Esophagus squamous epithelium (tissue), 4 donors: ENCODE measurements at regions not wholly inside any gene's neighbourhood (a gene's known extent, or its start where the extent isn't known, plus 50 kb on each side); places are given as distances from the start of the nearest gene placed in this dataset.

Source experiments
- CTCF ChIP-seq, 6 experiments: fragments of 450-650 bp in 4 of 6; fragments of 200-600 bp in 2 of 6; sonication (generic) in 2 of 6; IDR thresholded peaks; one replicate each; pipeline ENCODE4 v1.5.1; 2016 to 2019; ENCODE audit warnings: antibody characterized with exemption in 6 of 6, mild to moderate bottlenecking in 4 of 6, moderate library complexity in 4 of 6
- POLR2A ChIP-seq, 4 donors: fragments of 450-650 bp; IDR thresholded peaks; one replicate each; pipeline ENCODE4 v1.6.1; 2017; ENCODE audit warnings: antibody characterized with exemption in 4 of 4, mild to moderate bottlenecking in 4 of 4, moderate library complexity in 3 of 4

GRCh38 chr6:163711615-163712565 lies 297.4 kb downstream of the QKI start:
- peak in 2 of 6 experiments; percentile 5 to 12 for TF ChIP-seq CTCF (IDR thresholded peaks at IDR 0.05)
- TF ChIP-seq POLR2A (IDR thresholded peaks at IDR 0.05) = no peak
